HepG2 (cell line): ENCODE measurements at regions not wholly inside any gene's neighbourhood (a gene's known extent, or its start where the extent isn't known, plus 50 kb on each side); places are given as distances from the start of the nearest gene placed in this dataset.

Source experiments
- ATAC-seq: fragments of 200-7000 bp; cut with Tn5 transposase; 3 replicates; pipeline ENCODE4 v1.9.1; 2020; ENCODE audit warnings: mild to moderate bottlenecking, moderate library complexity
- BruUV-seq: library from RNA; stranded (reverse); fragments of 400-500 nt; replicated peaks from 2 replicates; lab custom pipeline; 2021; lab: Mats Ljungman, UMichigan
- CTCF ChIA-PET: fragments of 300-600 bp; formaldehyde crosslinking; extraction: SDS; loops from one replicate; lab custom pipeline; 2021; ENCODE audit warnings: low total read pairs, inconsistent platforms, low intra/inter-chr PET ratio; lab: Yijun Ruan, JAX
- POLR2A ChIA-PET: fragments of 350-600 bp; sonication (Branson Sonifier 250); formaldehyde crosslinking; loops from one replicate; lab custom pipeline; 2020; ENCODE audit warnings: antibody characterized with exemption, inconsistent platforms; lab: Yijun Ruan, JAX
- DNase-seq: peaks from one replicate; pipeline ENCODE4 v3.0.0-alpha.2; 2015; ENCODE audit warnings: low spot score
- FAIRE-seq: peaks from 3 replicates; lab custom pipeline; 2011; peaks lifted over from hg19 to GRCh38; lab: Jason Lieb, UNC
- H2AFZ ChIP-seq: one replicate; pipeline ENCODE4 v1.6.1; 2011; ENCODE audit warnings: low read length, inconsistent platforms
- H3K27ac ChIP-seq: fragments of 300-600 bp; 3 replicates; pipeline ENCODE4 v1.8.0; 2011; ENCODE audit warnings: mixed run types, mild to moderate bottlenecking, mixed read lengths, low read length, inconsistent platforms; ENCODE audit not compliant: insufficient read depth; ENCODE audit errors: extremely low read length
- H3K27me3 ChIP-seq, 2 experiments: fragments of 200-600 bp in 1 of 2; 2 replicates in 1 of 2; 3 replicates in 1 of 2; pipeline versions ENCODE4 v1.6.0 to v1.8.0; 2011; ENCODE audit warnings: low read length in 2 of 2, mild to moderate bottlenecking in 2 of 2, moderate library complexity in 2 of 2, inconsistent platforms in 1 of 2; ENCODE audit not compliant: insufficient read depth in 2 of 2, control insufficient read depth in 1 of 2
- H3K36me3 ChIP-seq, 2 experiments: fragments of 200-600 bp in 1 of 2; replicated peaks in 1 of 2; 2 replicates in 1 of 2; 3 replicates in 1 of 2; pipeline versions ENCODE4 v1.5.1 to v1.8.0; 2011; ENCODE audit warnings: low read length in 2 of 2, inconsistent platforms in 1 of 2; ENCODE audit not compliant: insufficient read depth in 2 of 2, control insufficient read depth in 1 of 2
- H3K4me1 ChIP-seq: 2 replicates; pipeline ENCODE4 v1.5.1; 2012; ENCODE audit warnings: low read length, inconsistent platforms; ENCODE audit not compliant: insufficient read depth
- H3K4me2 ChIP-seq: 2 replicates; pipeline ENCODE4 v1.6.0; 2011; ENCODE audit warnings: low read depth, low read length, inconsistent platforms
- H3K4me3 ChIP-seq, 3 experiments: fragments of 200-600 bp in 1 of 3; sonication (generic), shearing (Covaris generic) in 1 of 3; replicated peaks in 1 of 3; 2 replicates each; pipeline ENCODE4 v1.5.1; 2011 to 2016; ENCODE audit warnings: low read length in 3 of 3, inconsistent platforms in 2 of 3, low read depth in 2 of 3, mild to moderate bottlenecking in 2 of 3, control low read depth in 1 of 3, mixed read lengths in 1 of 3; ENCODE audit not compliant: insufficient read depth in 1 of 3
- H3K79me2 ChIP-seq: one replicate; pipeline ENCODE4 v1.6.1; 2011; ENCODE audit warnings: low read length, inconsistent platforms; ENCODE audit not compliant: insufficient read depth
- H3K9ac ChIP-seq: 2 replicates; pipeline ENCODE4 v1.6.0; 2011; ENCODE audit warnings: mild to moderate bottlenecking, low read depth, low read length, inconsistent platforms; ENCODE audit not compliant: insufficient read depth
- H3K9me3 ChIP-seq: 2 replicates; pipeline ENCODE4 v1.5.1; 2012; ENCODE audit warnings: mild to moderate bottlenecking, low read length
- H4K20me1 ChIP-seq: 2 replicates; pipeline ENCODE4 v1.6.0; 2011; ENCODE audit warnings: inconsistent platforms, mild to moderate bottlenecking, low read length, moderate library complexity; ENCODE audit not compliant: insufficient read depth
- ATF7 ChIP-seq, 2 experiments: fragments of 450-650 bp in 1 of 2; sonication (generic) in 1 of 2; formaldehyde crosslinking in 1 of 2; IDR thresholded peaks; 2 replicates each; pipeline versions ENCODE4 v1.4.0 to v1.6.1; 2016 to 2020; ENCODE audit warnings: antibody characterized with exemption in 1 of 2, mild to moderate bottlenecking in 1 of 2, missing genetic modification reagents in 1 of 2
- DNMT1 ChIP-seq: sonication (generic); formaldehyde crosslinking; IDR thresholded peaks from 2 replicates; pipeline ENCODE4 v1.5.1; 2020; ENCODE audit warnings: mild to moderate bottlenecking, missing genetic modification reagents
- HINFP ChIP-seq: sonication (generic); formaldehyde crosslinking; IDR thresholded peaks from 2 replicates; pipeline ENCODE4 v1.4.0; 2020; ENCODE audit warnings: low read depth, mild to moderate bottlenecking, missing genetic modification reagents
- KAT7 ChIP-seq: IDR thresholded peaks from 2 replicates; pipeline ENCODE4 v1.6.1; 2018; ENCODE audit warnings: borderline replicate concordance, missing compliant biosample characterization
- NBN ChIP-seq: fragments of 450-650 bp; conservative IDR thresholded peaks from 2 replicates; pipeline ENCODE4 v1.6.1; 2017
- POLR2AphosphoS5 ChIP-seq: IDR thresholded peaks from 2 replicates; pipeline ENCODE4 v1.6.1; 2012; ENCODE audit warnings: low read depth, low read length
- RCOR2 ChIP-seq: IDR thresholded peaks from 2 replicates; pipeline ENCODE4 v1.6.1; 2016; ENCODE audit warnings: missing biosample characterization, missing genetic modification reagents
- SIX1 ChIP-seq: sonication (generic); formaldehyde crosslinking; IDR thresholded peaks from 2 replicates; pipeline ENCODE4 v1.4.0; 2020; ENCODE audit warnings: missing genetic modification reagents, borderline replicate concordance
- TBX3 ChIP-seq: fragments of 450-650 bp; IDR thresholded peaks from 2 replicates; pipeline ENCODE4 v1.6.1; 2017; ENCODE audit warnings: antibody characterized with exemption, mild to moderate bottlenecking, inconsistent platforms, borderline replicate concordance
- TEAD2 ChIP-seq: sonication (generic); formaldehyde crosslinking; IDR thresholded peaks from 2 replicates; pipeline ENCODE4 v1.9.0; 2021; ENCODE audit warnings: missing genetic modification reagents
- ZFP36L2 ChIP-seq: sonication (generic); formaldehyde crosslinking; IDR thresholded peaks from 2 replicates; pipeline ENCODE4 v1.4.0; 2020; ENCODE audit warnings: missing genetic modification reagents
- ZMYM4 ChIP-seq: sonication (generic); formaldehyde crosslinking; IDR thresholded peaks from 2 replicates; pipeline ENCODE4 v1.8.1; 2023; ENCODE audit warnings: mild to moderate bottlenecking, missing genetic modification reagents
- ZNF121 ChIP-seq: sonication (generic); formaldehyde crosslinking; IDR thresholded peaks from 2 replicates; pipeline ENCODE4 v1.5.0; 2020; ENCODE audit warnings: mild to moderate bottlenecking, missing genetic modification reagents
- ZNF180 ChIP-seq: sonication (generic); formaldehyde crosslinking; IDR thresholded peaks from 2 replicates; pipeline ENCODE4 v1.4.0; 2020; ENCODE audit warnings: low read depth, missing genetic modification reagents, borderline replicate concordance
- ZNF329 ChIP-seq: sonication (generic); formaldehyde crosslinking; IDR thresholded peaks from 2 replicates; pipeline ENCODE4 v1.9.0; 2021; ENCODE audit warnings: low read depth, mild to moderate bottlenecking, missing genetic modification reagents
- ZNF777 ChIP-seq: sonication (generic); formaldehyde crosslinking; IDR thresholded peaks from 2 replicates; pipeline ENCODE4 v1.4.0; 2020; ENCODE audit warnings: missing genetic modification reagents
- ZSCAN20 ChIP-seq: sonication (generic); formaldehyde crosslinking; IDR thresholded peaks from 2 replicates; pipeline ENCODE4 v1.4.0; 2020; ENCODE audit warnings: missing genetic modification reagents, mild to moderate bottlenecking, borderline replicate concordance
- WGBS: methylation state at CpG from one replicate; pipeline ENCODE4 v1.1.6; 2017; ENCODE audit warnings: low lambda C conversion rate; 5-methylcytosine and 5-hydroxymethylcytosine counted together
- in situ Hi-C: cut with HindIII; loops from 2 replicates; pipeline ENCODE4 v1.10.0; 2017; ENCODE audit warnings: low pct_unique_long_range_greater_than_20kb; ENCODE audit not compliant: extremely low pct_ligation_motif_present
- intact Hi-C: fragments of 100-400 bp; cut with micrococcal nuclease; formaldehyde crosslinking; loops from one replicate; pipeline ENCODE4 v1.10.0; 2022; ENCODE audit not compliant: unreplicated experiment

DNA sequence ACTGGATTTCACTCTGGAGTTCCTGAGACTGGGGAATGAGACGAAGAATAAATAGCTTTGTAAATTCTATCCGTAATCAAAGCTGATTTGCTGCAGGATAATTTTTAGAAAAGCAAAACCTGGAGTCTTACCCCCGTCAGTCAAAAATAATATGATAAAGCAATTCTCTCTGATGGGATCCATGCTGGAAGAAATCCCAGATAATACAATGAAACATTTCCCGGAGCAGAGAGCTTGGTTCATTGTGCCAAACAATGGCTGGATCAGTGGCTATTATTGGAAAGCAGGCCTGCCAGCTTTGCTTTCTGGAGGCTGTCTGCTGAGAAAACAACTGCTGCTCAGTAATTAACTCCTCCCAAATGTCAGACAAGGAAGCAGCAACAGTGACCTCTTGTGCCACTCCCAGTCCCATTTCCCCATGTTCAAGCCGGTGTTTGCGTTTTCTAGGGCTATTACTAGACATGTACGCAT lies 609.4 kb upstream of the PCDH15 start:
- Histone ChIP-seq H3K9ac (no peak overlapping the region), H3K9me3 (no peaks in the 10 kb centered on the region), H3K4me3 (no peak overlapping the region), H3K27ac (no peak overlapping the region), H3K36me3 (no peaks in the 10 kb centered on the region), H3K79me2 (no peaks in the 10 kb centered on the region), H3K27me3 (no peaks in the 10 kb centered on the region), H4K20me1 (no peaks in the 10 kb centered on the region), H2AFZ (no peak overlapping the region), H3K4me2 (no peak overlapping the region), H3K4me1 (no peaks in the 10 kb centered on the region)
- WGBS = 20% methylated on average over 7 of the region's 7 CpGs
- no TSS peak for BruUV-seq
- DNase-seq (no peak), ATAC-seq (no peak), FAIRE-seq (no peak)
- TF ChIP-seq POLR2AphosphoS5 (no peak), RCOR2 (CRISPR knock-in tag) (no peak), ZNF329 (no peak), ZSCAN20 (CRISPR knock-in tag) (no peak), ZFP36L2 (no peak), SIX1 (no peak), ZNF180 (CRISPR knock-in tag) (no peak), KAT7 (CRISPR knock-in tag) (no peak), DNMT1 (CRISPR knock-in tag) (no peak), ZNF121 (CRISPR knock-in tag) (no peak), ATF7 (IDR thresholded peaks at IDR 0.05) (no peak), ATF7 (CRISPR knock-in tag; IDR thresholded peaks at IDR 0.05) (no peak), ZMYM4 (CRISPR knock-in tag) (no peak), TEAD2 (no peak), ZNF777 (CRISPR knock-in tag) (no peak), TBX3 (no peak), NBN (no peak), HINFP (CRISPR knock-in tag) (no peak)
- CTCF ChIA-PET = no interaction called here
- intact Hi-C loops = no loop called here
- POLR2A ChIA-PET = no interaction called here
- in situ Hi-C loops = no loop called here
